ENCODE measurements at regions not wholly inside any gene's neighbourhood (a gene's known extent, or its start where the extent isn't known, plus 50 kb on each side); places are given as distances from the start of the nearest gene placed in this dataset.
"Not testable (repeated sequence)": the region's sequence is repeated elsewhere in the genome, so short reads cannot be mapped to it uniquely, and the experiment has no call there.

DNA sequence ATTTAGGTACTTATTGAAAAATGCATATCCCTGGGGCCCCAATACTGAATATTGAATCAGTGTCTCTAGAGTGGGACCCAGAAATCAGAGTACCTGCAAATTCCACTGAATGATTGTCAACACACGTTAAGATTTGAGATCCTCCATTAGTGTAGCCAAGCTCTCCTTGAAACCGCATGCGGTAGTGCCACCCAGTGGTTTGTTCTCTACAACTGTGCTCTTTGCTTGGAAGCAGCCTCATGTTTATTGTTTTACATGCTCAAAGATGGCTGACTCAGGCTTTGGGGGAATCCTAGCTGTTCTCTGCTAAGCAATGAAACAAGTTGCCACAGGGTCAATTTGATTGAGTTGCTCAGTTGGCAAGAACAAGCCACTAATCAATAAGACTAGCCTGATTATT is 340.2 kb upstream of the CELF2 start:
- Mint-ChIP-seq H3K36me3 (no peaks in the 10 kb centered on the region), H3K4me1 (no peaks in the 10 kb centered on the region), H3K27ac (no peak overlapping the region), H3K4me3 (no peak overlapping the region), H3K9me3 (peaks cover 9% of the 10 kb centered on the region), H3K27me3 (no peaks in the 10 kb centered on the region)
- ATAC-seq = no peak

DNA sequence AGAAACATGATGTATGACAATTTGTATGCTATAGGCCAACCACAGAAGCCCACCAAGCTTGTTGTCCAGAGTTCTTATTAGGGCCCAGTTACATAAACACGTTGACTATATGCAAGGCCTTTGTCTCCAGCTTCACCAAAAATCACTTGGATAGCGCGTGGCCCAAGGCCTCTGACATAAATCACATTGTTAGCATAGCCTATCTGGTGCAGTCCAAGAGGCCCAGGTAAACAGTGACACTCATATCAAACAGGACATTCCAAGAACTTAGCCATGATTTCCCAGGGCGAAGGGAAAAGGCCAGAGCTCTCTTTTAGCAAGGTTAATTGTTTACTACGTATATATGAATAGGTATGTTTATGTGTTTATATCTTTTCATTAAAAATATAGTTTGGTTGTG is 337.2 kb upstream of the CELF2 start:
- Mint-ChIP-seq H3K4me3 (no peak overlapping the region), H3K27ac (no peak overlapping the region), H3K9me3 (no peaks in the 10 kb centered on the region), H3K27me3 (peaks cover 4% of the 10 kb centered on the region), H3K36me3 (no peaks in the 10 kb centered on the region), H3K4me1 (no peaks in the 10 kb centered on the region)
- no peak for ATAC-seq

DNA sequence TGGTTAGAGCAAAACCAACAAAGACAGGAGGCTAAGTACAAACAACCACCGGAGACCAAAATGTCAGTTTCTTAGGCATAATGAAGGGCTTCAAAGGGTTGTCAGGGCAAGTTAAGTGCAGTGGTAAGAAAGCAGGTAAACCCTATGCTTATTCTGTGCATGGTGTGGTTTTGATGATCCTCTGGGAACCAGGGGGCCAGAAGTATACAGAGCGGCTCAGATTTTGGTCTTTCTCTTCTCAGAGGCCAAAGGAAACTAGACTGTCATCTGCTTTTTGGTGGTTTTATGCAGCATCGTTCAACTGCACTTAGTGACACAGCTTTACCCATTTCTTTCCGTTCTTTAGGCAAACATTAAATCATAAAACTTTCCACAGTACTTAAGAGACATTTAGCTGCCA is 332.7 kb upstream of the CELF2 start:
- peaks cover 16% of the 10 kb centered on the region for H3K27me3 Mint-ChIP-seq
- H3K27ac Mint-ChIP-seq = no peak overlapping the region
- H3K36me3 Mint-ChIP-seq = no peaks in the 10 kb centered on the region
- ATAC-seq = no peak
- H3K4me1 Mint-ChIP-seq = peaks cover 5% of the 10 kb centered on the region
- no peak overlapping the region for H3K4me3 Mint-ChIP-seq
- peaks cover 5% of the 10 kb centered on the region for H3K9me3 Mint-ChIP-seq

- H3K27ac Mint-ChIP-seq = no peak overlapping the region
- H3K4me1 Mint-ChIP-seq = peaks cover 5% of the 10 kb centered on the region
- no peak overlapping the region for H3K4me3 Mint-ChIP-seq
- no peaks in the 10 kb centered on the region for H3K36me3 Mint-ChIP-seq
- peaks cover 5% of the 10 kb centered on the region for H3K9me3 Mint-ChIP-seq
- peaks cover 16% of the 10 kb centered on the region for H3K27me3 Mint-ChIP-seq
- ATAC-seq = peak; percentile 41
Observed at GRCh38 chr10:10685566-10685965, 332.1 kb upstream of the CELF2 start.

- no peak overlapping the region for H3K4me3 Mint-ChIP-seq
- ATAC-seq = no peak
- peaks cover 5% of the 10 kb centered on the region for H3K4me1 Mint-ChIP-seq
- peaks cover 5% of the 10 kb centered on the region for H3K9me3 Mint-ChIP-seq
- H3K36me3 Mint-ChIP-seq = no peaks in the 10 kb centered on the region
- H3K27ac Mint-ChIP-seq = no peak overlapping the region
- peaks cover 16% of the 10 kb centered on the region for H3K27me3 Mint-ChIP-seq
Observed at GRCh38 chr10:10687751-10688150, 329.9 kb upstream of the CELF2 start.

DNA sequence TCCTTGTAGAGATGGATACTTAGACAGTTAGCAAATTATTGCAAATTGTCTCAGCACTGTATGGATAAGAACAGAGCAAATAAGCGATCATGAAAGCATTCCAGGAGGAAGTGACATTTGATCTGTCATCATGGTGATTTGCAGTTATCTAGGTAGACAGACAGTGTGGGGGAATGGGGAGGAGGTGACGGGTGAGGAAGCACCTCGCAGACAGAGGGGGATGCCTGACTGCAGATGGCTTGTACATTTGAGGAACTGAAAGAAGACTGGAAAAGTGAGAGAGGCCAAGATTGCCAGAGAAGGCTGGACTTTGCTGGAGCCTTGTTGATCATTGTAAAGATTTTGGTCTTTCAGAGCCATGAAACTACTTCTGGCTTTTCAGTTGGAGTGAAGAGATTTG is 318.2 kb upstream of the CELF2 start:
- H3K27me3 Mint-ChIP-seq = peaks cover 11% of the 10 kb centered on the region
- H3K9me3 Mint-ChIP-seq = no peaks in the 10 kb centered on the region
- no peaks in the 10 kb centered on the region for H3K36me3 Mint-ChIP-seq
- no peak overlapping the region for H3K4me3 Mint-ChIP-seq
- peaks cover 6% of the 10 kb centered on the region for H3K4me1 Mint-ChIP-seq
- no peak overlapping the region for H3K27ac Mint-ChIP-seq
- peak; percentile 64 for ATAC-seq

- no peak for ATAC-seq
- H3K36me3 Mint-ChIP-seq = no peaks in the 10 kb centered on the region
- no peaks in the 10 kb centered on the region for H3K9me3 Mint-ChIP-seq
- H3K4me3 Mint-ChIP-seq = no peak overlapping the region
- H3K4me1 Mint-ChIP-seq = peaks cover 6% of the 10 kb centered on the region
- no peak overlapping the region for H3K27ac Mint-ChIP-seq
- peaks cover 11% of the 10 kb centered on the region for H3K27me3 Mint-ChIP-seq
Observed at GRCh38 chr10:10701084-10701611, 316.5 kb upstream of the CELF2 start.

DNA sequence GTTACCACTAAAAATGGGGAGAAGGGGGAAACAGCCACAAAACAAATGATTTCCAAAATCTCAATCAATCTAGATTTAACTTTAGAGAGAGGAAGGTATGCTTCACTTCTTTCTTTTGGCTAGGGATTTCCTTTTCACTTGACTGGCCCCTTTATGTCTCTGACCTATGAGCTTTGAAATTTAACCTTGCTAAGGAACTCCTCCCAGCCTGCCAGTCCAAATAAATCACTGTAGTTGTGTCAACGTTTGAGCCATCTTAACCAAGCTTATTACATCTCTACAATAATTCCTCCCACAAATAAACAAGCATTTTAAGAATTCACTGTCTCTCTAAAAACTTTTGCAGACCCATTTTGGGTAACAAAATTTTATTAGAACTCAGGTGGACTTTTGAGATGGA is 315.5 kb upstream of the CELF2 start:
- Mint-ChIP-seq H3K4me1 (peaks cover 6% of the 10 kb centered on the region), H3K27me3 (peaks cover 2% of the 10 kb centered on the region), H3K9me3 (no peaks in the 10 kb centered on the region), H3K4me3 (no peak overlapping the region), H3K27ac (no peak overlapping the region), H3K36me3 (no peaks in the 10 kb centered on the region)
- ATAC-seq = no peak

- H3K36me3 Mint-ChIP-seq = no peaks in the 10 kb centered on the region
- no peak overlapping the region for H3K4me3 Mint-ChIP-seq
- H3K27ac Mint-ChIP-seq = no peak overlapping the region
- peaks cover 6% of the 10 kb centered on the region for H3K4me1 Mint-ChIP-seq
- no peak for ATAC-seq
- H3K9me3 Mint-ChIP-seq = no peaks in the 10 kb centered on the region
- H3K27me3 Mint-ChIP-seq = no peaks in the 10 kb centered on the region
Observed at GRCh38 chr10:10703382-10703781, 314.3 kb upstream of the CELF2 start.

DNA sequence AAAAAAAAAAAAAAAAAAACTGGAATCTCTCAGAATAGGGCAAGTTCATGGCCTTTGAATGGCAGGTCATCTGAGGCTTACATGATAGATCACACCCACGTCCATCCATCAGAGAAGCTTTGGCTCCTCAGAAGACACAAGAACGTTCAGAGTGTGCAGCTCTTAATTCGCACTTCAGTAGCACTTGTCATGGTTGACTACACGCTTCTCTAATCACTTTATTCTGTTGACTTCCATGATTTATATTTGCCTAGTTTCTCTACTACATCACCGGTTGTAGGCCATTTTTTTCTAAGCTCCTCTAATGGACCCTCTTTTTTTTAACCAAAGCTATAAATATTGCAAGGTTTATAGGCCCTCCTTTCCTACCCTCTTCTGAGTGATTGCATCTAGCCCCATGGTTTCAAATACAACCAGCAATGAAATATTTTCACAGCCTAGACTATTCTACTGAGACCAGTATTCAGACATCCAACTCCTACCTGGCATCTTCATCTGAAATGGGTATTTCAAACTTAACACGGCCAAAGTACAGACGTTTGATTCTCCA is 305.4 kb upstream of the CELF2 start:
- H3K27me3 Mint-ChIP-seq = no peaks in the 10 kb centered on the region
- no peak for ATAC-seq
- H3K4me3 Mint-ChIP-seq = no peak overlapping the region
- no peaks in the 10 kb centered on the region for H3K36me3 Mint-ChIP-seq
- H3K9me3 Mint-ChIP-seq = peaks cover 7% of the 10 kb centered on the region
- H3K27ac Mint-ChIP-seq = no peak overlapping the region
- no peaks in the 10 kb centered on the region for H3K4me1 Mint-ChIP-seq

- no peak overlapping the region for H3K4me3 Mint-ChIP-seq
- H3K27me3 Mint-ChIP-seq = no peaks in the 10 kb centered on the region
- no peak for ATAC-seq
- H3K9me3 Mint-ChIP-seq = peaks cover 7% of the 10 kb centered on the region
- H3K4me1 Mint-ChIP-seq = no peaks in the 10 kb centered on the region
- no peaks in the 10 kb centered on the region for H3K36me3 Mint-ChIP-seq
- H3K27ac Mint-ChIP-seq = no peak overlapping the region
Observed at GRCh38 chr10:10714327-10714726, 303.3 kb upstream of the CELF2 start.

- Mint-ChIP-seq H3K27ac (no peak overlapping the region), H3K4me1 (no peaks in the 10 kb centered on the region), H3K4me3 (no peak overlapping the region), H3K27me3 (no peaks in the 10 kb centered on the region), H3K9me3 (peaks cover 7% of the 10 kb centered on the region), H3K36me3 (no peaks in the 10 kb centered on the region)
- no peak for ATAC-seq
Observed at GRCh38 chr10:10716972-10717371, 300.7 kb upstream of the CELF2 start.

GRCh38 chr10:10722422-10722821 is 295.2 kb upstream of the CELF2 start:
- no peaks in the 10 kb centered on the region for H3K4me1 Mint-ChIP-seq
- ATAC-seq = no peak
- no peaks in the 10 kb centered on the region for H3K36me3 Mint-ChIP-seq
- no peaks in the 10 kb centered on the region for H3K9me3 Mint-ChIP-seq
- H3K4me3 Mint-ChIP-seq = no peak overlapping the region
- no peak overlapping the region for H3K27ac Mint-ChIP-seq
- H3K27me3 Mint-ChIP-seq = peaks cover 9% of the 10 kb centered on the region

GRCh38 chr10:10725196-10725595 is 292.5 kb upstream of the CELF2 start:
- H3K27ac Mint-ChIP-seq = no peak overlapping the region
- H3K36me3 Mint-ChIP-seq = no peaks in the 10 kb centered on the region
- no peak for ATAC-seq

GRCh38 chr10:10726101-10726500 is 291.6 kb upstream of the CELF2 start:
- H3K27me3 Mint-ChIP-seq = peaks cover 9% of the 10 kb centered on the region

More at GRCh38 chr10:10725196-10725595, 292.5 kb upstream of the CELF2 start:
- Mint-ChIP-seq H3K9me3 (no peaks in the 10 kb centered on the region), H3K4me3 (no peak overlapping the region), H3K27me3 (peaks cover 9% of the 10 kb centered on the region), H3K4me1 (no peaks in the 10 kb centered on the region)

DNA sequence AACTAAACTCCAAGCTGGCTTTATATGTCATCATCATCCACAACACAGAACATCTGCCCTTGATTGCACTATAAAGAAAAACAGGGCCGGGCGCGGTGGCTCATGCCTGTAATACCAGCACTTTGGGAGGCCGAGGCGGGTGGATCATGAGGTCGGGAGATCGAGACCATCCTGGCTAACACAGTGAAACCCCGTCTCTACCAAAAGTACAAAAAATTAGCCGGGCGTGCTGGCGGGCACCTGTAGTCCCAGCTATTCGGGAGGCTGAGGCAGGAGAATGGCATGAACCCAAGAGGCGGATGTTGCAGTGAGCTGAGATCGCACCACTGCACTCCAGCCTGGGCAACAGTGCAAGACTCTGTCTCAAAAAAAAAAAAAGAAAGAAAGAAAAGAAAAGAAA is 290.3 kb upstream of the CELF2 start:
- ATAC-seq, H3K27ac Mint-ChIP-seq, H3K36me3 Mint-ChIP-seq, H3K9me3 Mint-ChIP-seq, H3K4me3 Mint-ChIP-seq, H3K27me3 Mint-ChIP-seq, H3K4me1 Mint-ChIP-seq: not testable (repeated sequence)

More at GRCh38 chr10:10726101-10726500, 291.6 kb upstream of the CELF2 start:
- no peak for ATAC-seq
- no peaks in the 10 kb centered on the region for H3K36me3 Mint-ChIP-seq
- H3K4me3 Mint-ChIP-seq = no peak overlapping the region
- no peak overlapping the region for H3K27ac Mint-ChIP-seq
- no peaks in the 10 kb centered on the region for H3K4me1 Mint-ChIP-seq
- H3K9me3 Mint-ChIP-seq = no peaks in the 10 kb centered on the region

- Mint-ChIP-seq H3K27me3 (peaks cover 6% of the 10 kb centered on the region), H3K4me1 (no peaks in the 10 kb centered on the region), H3K36me3 (no peaks in the 10 kb centered on the region)
Observed at GRCh38 chr10:10727812-10728211, 289.9 kb upstream of the CELF2 start.

More at GRCh38 chr10:10727812-10728211, 289.9 kb upstream of the CELF2 start:
- no peak for ATAC-seq
- Mint-ChIP-seq H3K4me3 (no peak overlapping the region), H3K9me3 (no peaks in the 10 kb centered on the region), H3K27ac (no peak overlapping the region)

Data from stimulated activated memory B cell treated with anti-CD40 and anti-IgM and Interleukin-4, amounts not matched to agents 10 μg/mL and 1 μg/mL and 100 μg/mL, for 72 hours (primary cell).